ENCODE measurements at regions not wholly inside any gene's neighbourhood (a gene's known extent, or its start where the extent isn't known, plus 50 kb on each side); places are given as distances from the start of the nearest gene placed in this dataset.

DNA sequence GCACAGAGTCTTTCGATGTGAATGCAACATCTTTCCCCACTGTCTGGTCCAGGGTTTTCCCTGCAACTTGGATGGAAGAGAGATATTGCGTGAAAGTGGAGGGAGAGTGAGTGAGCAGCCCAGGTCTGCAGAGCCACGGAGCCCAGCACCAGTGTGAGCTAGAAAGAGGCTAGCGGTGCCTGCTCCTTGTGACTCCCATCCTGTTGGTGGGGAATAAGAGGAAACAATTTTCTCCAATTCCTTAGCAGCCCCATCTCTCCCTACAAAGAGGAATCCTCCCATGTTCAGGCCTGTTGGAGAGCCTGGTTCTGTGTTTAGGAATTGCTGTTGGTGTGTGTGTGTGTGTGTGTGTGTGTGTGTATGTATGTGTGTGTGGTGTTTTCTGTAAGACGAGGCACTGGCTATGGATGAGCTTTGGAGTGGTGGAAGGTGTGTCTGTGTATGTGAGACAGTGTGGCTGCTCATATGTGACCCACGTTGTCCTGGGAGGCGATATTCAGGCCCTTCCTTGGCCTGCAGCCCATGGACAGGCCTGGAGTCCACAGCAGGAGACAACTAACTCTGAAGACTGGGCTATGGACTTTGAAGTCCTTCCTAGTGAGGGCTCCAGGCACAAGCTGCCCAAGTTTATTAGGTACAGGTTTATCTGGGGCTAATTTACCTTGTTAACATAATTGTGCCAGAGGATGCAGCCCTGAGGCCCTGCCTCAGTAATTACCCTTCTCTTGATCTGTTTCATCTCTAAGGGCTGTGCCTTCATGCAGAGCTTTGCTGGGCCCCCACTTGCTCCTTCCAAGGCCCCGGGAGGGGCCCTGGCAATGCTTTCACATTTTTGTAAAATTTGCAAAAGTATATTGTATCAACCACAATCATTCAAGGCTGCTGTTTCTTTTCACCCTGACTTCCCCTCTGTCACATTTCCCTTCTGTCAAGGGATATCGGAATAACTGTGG lies 88.6 kb upstream of the HAAO start:
- Histone ChIP-seq H3K27me3 (ENCODE audit: control insufficient read depth, insufficient read depth, low read length) (no peaks in the 10 kb centered on the region), H3K4me2 (ENCODE audit: low read length) (no peak overlapping the region), H3K9me3 (replicated peaks; ENCODE audit: low read length) (no peaks in the 10 kb centered on the region), H3K36me3 (ENCODE audit: insufficient read depth, low read length) (no peaks in the 10 kb centered on the region), H3K9ac (ENCODE audit: low read depth, low read length) (no peak overlapping the region), H3K4me3 (ENCODE audit: low read length) (no peak overlapping the region), H3K4me1 (ENCODE audit: control insufficient read depth, insufficient read depth, low read length) (peaks cover 26% of the 10 kb centered on the region)

DNA sequence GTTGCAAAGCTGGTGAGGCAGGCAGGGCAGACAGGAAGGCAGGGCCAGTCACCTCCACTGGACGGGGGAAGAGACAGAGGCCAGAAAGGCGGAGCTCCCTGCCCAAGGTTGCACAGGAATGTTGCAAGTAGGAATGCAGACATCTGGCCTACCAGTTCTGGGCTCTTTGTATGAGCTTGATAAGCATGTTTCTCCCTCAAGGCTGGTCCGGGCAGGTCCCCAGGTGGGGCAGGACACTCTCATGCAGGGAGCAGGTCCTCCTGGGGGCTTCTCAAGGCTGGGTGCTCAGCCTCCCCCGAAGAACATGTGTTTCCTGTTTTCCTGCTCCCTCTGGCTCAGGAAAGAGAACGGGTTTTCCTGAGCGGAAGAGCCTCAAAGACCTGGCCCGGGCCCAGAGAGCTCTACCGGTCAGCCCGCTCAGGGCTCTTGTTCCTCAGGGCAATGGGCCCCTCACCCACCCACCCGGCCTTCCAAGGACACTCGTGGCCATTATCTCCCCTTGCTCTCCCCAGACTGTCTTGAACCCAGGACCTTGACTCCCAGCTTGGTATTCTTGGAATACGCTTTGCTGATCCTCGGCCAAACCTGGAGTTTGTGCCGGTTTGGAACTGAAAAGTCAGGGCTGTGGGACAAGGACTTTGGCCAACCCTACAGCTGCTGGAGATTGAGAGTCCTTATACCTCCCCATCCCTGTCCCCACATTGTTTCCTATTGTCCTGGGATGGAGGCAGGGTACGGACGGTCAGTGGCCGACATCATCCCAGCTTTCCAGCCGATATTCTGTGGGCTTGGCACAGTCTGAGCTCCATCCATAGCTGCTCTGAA lies 87.7 kb upstream of the HAAO start:
- Histone ChIP-seq H3K27me3 (ENCODE audit: control insufficient read depth, insufficient read depth, low read length) (no peaks in the 10 kb centered on the region), H3K4me3 (ENCODE audit: low read length) (no peak overlapping the region), H3K4me2 (ENCODE audit: low read length) (no peak overlapping the region), H3K36me3 (ENCODE audit: insufficient read depth, low read length) (no peaks in the 10 kb centered on the region), H3K9ac (ENCODE audit: low read depth, low read length) (no peak overlapping the region), H3K9me3 (replicated peaks; ENCODE audit: low read length) (no peaks in the 10 kb centered on the region), H3K4me1 (ENCODE audit: control insufficient read depth, insufficient read depth, low read length) (peaks cover 26% of the 10 kb centered on the region)

DNA sequence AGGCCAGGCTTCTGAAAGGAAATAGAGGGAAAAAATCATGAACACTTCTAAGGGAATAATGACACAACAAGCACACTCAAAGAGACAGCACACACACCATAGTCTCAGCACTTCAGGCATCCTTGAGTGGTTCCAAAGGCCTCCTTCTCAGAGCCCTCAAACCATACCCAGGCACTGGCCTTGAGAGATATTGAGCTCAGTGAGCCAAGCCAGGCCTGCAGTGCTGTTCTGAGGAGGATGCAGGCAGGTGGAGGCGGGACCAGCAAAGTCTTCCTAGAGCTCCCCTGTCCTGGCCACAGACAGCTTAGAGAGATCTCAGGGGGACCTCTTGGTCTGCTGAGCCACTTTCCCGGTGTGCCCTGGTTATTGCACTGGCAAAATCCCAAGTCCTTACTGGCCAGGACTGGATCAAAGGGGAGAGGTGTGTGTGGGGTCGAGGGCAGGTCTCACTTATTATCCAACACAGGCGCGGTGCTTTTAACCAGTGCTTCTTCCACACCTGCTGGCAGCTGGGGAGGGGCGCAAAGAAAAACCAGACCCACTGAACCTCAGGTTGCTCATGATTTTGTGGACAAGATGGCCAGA lies 86.8 kb upstream of the HAAO start:
- Histone ChIP-seq H3K9ac (ENCODE audit: low read depth, low read length) (no peak overlapping the region), H3K4me1 (ENCODE audit: control insufficient read depth, insufficient read depth, low read length) (peaks cover 26% of the 10 kb centered on the region), H3K27me3 (ENCODE audit: control insufficient read depth, insufficient read depth, low read length) (no peaks in the 10 kb centered on the region), H3K9me3 (replicated peaks; ENCODE audit: low read length) (no peaks in the 10 kb centered on the region), H3K36me3 (ENCODE audit: insufficient read depth, low read length) (no peaks in the 10 kb centered on the region), H3K4me2 (ENCODE audit: low read length) (no peak overlapping the region), H3K4me3 (ENCODE audit: low read length) (no peak overlapping the region)

DNA sequence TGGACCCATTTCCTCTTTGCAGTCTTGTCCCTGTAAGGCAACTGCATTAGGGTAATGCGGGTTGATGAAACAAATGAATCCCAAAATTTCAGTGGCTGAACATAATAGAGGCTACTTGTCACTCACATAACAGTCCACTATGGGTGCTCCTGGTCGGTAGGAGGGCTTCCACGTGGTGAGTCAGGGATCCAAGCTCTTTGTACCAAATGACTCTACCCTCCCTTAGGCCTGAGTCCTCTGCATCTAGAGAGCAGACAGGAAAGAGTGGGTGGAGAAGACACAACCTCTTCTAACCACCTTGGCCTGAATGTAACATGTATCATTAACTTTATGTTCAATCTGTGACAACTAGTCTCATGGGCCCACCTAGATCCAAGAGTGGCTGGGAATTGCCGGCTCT lies 86.2 kb upstream of the HAAO start:
- H3K4me1 ChIP-seq (ENCODE audit: control insufficient read depth, insufficient read depth, low read length), result peaks cover 26% of the 10 kb centered on the region
- H3K4me3 ChIP-seq (ENCODE audit: low read length), result no peak overlapping the region
- H3K4me2 ChIP-seq (ENCODE audit: low read length), result no peak overlapping the region
- no peak overlapping the region for H3K9ac ChIP-seq (ENCODE audit: low read depth, low read length)
- no peaks in the 10 kb centered on the region for H3K27me3 ChIP-seq (ENCODE audit: control insufficient read depth, insufficient read depth, low read length)
- no peaks in the 10 kb centered on the region for H3K36me3 ChIP-seq (ENCODE audit: insufficient read depth, low read length)
- H3K9me3 ChIP-seq (replicated peaks; ENCODE audit: low read length), result no peaks in the 10 kb centered on the region

DNA sequence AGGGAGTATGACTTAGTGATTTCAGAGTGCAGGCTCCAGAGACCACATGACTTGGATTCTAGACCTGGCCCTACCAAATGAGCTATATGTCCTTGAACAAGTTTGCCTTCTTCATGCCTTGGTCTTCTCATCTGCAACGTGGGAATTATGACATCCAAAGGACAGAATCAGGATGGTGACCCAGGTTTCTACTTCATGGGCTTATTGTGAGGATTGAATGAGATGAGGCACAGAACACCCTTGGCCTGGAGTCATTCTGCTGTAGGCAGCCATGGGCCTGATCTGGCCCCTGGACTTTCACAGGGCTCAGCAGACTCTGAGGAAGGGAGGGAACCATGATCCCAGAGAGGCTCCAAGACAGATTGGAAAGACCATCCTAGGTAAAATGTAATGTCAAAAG lies 85.6 kb upstream of the HAAO start:
- no peak overlapping the region for H3K4me3 ChIP-seq (ENCODE audit: low read length)
- no peaks in the 10 kb centered on the region for H3K36me3 ChIP-seq (ENCODE audit: insufficient read depth, low read length)
- H3K9ac ChIP-seq (ENCODE audit: low read depth, low read length), result no peak overlapping the region
- no peaks in the 10 kb centered on the region for H3K27me3 ChIP-seq (ENCODE audit: control insufficient read depth, insufficient read depth, low read length)
- H3K4me2 ChIP-seq (ENCODE audit: low read length), result no peak overlapping the region
- H3K9me3 ChIP-seq (replicated peaks; ENCODE audit: low read length), result no peaks in the 10 kb centered on the region
- H3K4me1 ChIP-seq (ENCODE audit: control insufficient read depth, insufficient read depth, low read length), result peaks cover 26% of the 10 kb centered on the region

DNA sequence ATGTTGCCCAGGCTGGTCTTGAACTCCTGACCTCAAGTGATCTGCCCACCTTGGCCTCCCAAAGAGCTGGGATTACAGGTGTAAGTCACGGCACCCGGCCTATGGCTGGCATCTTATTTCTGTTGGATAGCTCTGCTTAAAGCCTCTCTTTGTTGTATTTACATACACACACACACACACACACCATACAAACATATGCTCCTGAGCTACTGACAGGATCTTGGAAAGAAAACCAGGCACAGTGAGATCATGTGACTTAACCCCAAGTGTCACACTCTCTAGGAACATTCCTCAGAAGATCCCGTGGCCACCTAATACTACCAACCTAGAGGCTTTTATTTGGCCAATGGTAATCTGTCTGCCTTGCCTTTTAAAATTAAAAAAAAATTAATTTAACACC lies 85.1 kb upstream of the HAAO start:
- no peaks in the 10 kb centered on the region for H3K27me3 ChIP-seq (ENCODE audit: control insufficient read depth, insufficient read depth, low read length)
- no peaks in the 10 kb centered on the region for H3K9me3 ChIP-seq (replicated peaks; ENCODE audit: low read length)
- no peaks in the 10 kb centered on the region for H3K36me3 ChIP-seq (ENCODE audit: insufficient read depth, low read length)
- peaks cover 26% of the 10 kb centered on the region for H3K4me1 ChIP-seq (ENCODE audit: control insufficient read depth, insufficient read depth, low read length)
- no peak overlapping the region for H3K9ac ChIP-seq (ENCODE audit: low read depth, low read length)
- H3K4me2 ChIP-seq (ENCODE audit: low read length), result no peak overlapping the region
- no peak overlapping the region for H3K4me3 ChIP-seq (ENCODE audit: low read length)

DNA sequence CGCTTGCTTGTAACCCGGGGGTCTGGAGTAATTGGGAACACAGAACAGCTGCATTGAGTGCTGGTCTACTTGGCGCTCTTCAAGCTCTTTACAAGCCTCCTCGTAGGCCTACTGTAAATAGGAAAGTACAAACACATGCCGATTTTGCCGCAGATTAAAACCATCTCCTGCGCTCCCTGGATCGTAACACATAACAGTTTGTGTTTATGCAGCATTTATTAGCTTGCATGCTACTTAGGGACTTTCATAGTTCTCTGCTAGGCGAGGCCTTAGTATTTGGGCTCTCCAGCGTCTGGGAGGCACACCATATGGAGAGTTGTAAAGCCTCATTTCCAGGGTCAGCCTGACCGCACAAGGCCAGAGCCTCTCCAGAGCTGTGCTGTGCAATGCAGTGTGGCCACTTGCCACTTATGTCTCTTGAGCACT lies 84.0 kb upstream of the HAAO start:
- Histone ChIP-seq H3K27me3 (ENCODE audit: control insufficient read depth, insufficient read depth, low read length) (no peaks in the 10 kb centered on the region), H3K9me3 (replicated peaks; ENCODE audit: low read length) (no peaks in the 10 kb centered on the region), H3K4me1 (ENCODE audit: control insufficient read depth, insufficient read depth, low read length) (peaks cover 19% of the 10 kb centered on the region), H3K4me2 (ENCODE audit: low read length) (no peak overlapping the region), H3K4me3 (ENCODE audit: low read length) (no peak overlapping the region), H3K36me3 (ENCODE audit: insufficient read depth, low read length) (no peaks in the 10 kb centered on the region), H3K9ac (ENCODE audit: low read depth, low read length) (no peak overlapping the region)

DNA sequence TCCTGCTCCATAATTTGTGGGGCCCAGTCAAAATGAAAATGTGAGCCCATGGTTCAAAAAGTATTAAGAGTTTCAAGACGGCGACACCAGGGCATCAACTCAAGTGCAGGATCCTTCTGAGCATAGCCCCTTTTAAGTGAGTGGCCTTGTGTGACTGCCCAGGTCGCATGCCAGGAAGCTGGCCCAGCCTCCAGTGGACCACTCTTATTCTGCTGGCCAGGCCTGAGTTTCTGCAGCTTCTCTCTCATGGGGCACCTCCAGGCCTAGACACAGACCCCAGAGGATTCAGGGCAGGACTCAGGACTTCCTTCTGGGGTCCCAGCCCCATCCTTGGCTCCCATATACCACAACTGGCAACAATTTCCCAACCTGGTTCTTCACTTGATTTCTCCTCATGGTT lies 83.5 kb upstream of the HAAO start:
- no peak overlapping the region for H3K9ac ChIP-seq (ENCODE audit: low read depth, low read length)
- no peak overlapping the region for H3K4me2 ChIP-seq (ENCODE audit: low read length)
- H3K4me1 ChIP-seq (ENCODE audit: control insufficient read depth, insufficient read depth, low read length), result peaks cover 15% of the 10 kb centered on the region

DNA sequence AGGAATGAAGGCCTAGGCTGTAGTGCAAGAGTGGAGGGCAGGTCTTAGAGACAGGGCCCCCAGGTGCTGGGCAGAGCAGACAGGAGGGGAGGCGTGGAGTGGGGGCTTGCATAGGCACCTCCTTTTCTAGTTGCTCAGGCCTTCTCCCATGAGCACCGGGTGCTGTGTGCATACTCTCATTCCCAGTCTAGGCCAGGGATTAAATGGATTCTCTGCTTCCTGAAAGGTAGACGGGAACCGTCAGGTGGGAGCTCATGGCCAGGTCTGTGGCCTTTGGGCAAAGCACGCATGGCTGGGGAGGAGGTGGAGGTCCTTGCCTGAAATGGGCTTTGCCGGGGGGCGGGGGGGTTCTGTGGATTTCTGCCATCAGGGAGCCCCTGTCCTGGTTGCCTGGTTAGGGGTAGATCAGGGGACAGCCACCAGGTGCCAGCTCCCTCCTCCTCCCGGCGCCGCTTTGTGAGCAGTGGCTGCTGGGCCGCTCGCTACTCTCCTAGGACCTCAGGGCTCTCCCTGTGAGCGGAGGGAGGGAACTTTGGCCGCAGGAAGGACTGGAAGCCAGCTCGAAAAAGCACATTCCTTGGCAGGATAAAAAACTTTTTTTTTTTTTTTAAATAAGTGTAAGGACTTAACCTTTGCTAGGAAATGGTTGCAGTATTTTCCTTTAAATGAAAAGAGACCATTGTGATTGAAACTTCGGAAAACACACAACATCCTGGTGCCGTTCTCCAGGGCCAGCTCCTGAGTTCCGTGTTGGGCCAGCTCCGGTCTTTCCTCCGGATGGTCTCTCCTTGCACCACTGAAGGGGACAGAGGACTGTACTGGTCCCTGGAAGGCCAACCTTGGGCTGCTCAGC lies 82.8 kb upstream of the HAAO start:
- Histone ChIP-seq H3K27me3 (ENCODE audit: control insufficient read depth, insufficient read depth, low read length) (no peaks in the 10 kb centered on the region), H3K36me3 (ENCODE audit: insufficient read depth, low read length) (no peaks in the 10 kb centered on the region), H3K9me3 (replicated peaks; ENCODE audit: low read length) (no peaks in the 10 kb centered on the region), H3K4me3 (ENCODE audit: low read length) (no peak overlapping the region), H3K4me2 (ENCODE audit: low read length) (no peak overlapping the region), H3K4me1 (ENCODE audit: control insufficient read depth, insufficient read depth, low read length) (peaks cover 15% of the 10 kb centered on the region), H3K9ac (ENCODE audit: low read depth, low read length) (no peak overlapping the region)

More for the DNA sequence above, 83.5 kb upstream of the HAAO start:
- Histone ChIP-seq H3K4me3 (ENCODE audit: low read length) (no peak overlapping the region), H3K9me3 (replicated peaks; ENCODE audit: low read length) (no peaks in the 10 kb centered on the region), H3K27me3 (ENCODE audit: control insufficient read depth, insufficient read depth, low read length) (no peaks in the 10 kb centered on the region), H3K36me3 (ENCODE audit: insufficient read depth, low read length) (no peaks in the 10 kb centered on the region)

DNA sequence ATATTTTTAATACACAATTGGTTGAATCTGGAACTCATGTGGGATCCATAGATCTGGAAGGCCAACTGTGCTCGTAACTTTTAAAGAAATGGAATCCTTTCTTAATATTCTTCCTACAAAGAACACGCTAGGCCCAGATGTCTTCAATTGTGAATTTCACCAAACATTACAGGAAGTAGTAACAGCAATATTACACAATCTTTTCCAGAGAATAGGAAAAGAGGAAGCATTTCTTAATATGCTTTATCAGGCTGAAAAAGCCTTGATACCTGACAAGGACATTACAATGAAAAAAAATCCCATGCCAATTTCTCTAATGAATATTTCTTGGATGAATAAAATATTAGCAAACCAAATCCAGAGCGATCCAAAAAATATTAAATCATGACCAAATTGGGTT lies 80.3 kb upstream of the HAAO start:
- Histone ChIP-seq H3K27me3 (ENCODE audit: control insufficient read depth, insufficient read depth, low read length) (no peaks in the 10 kb centered on the region), H3K4me2 (ENCODE audit: low read length) (no peak overlapping the region), H3K4me1 (ENCODE audit: control insufficient read depth, insufficient read depth, low read length) (no peaks in the 10 kb centered on the region), H3K9me3 (replicated peaks; ENCODE audit: low read length) (peaks cover 5% of the 10 kb centered on the region), H3K9ac (ENCODE audit: low read depth, low read length) (no peak overlapping the region), H3K4me3 (ENCODE audit: low read length) (no peak overlapping the region), H3K36me3 (ENCODE audit: insufficient read depth, low read length) (no peaks in the 10 kb centered on the region)

DNA sequence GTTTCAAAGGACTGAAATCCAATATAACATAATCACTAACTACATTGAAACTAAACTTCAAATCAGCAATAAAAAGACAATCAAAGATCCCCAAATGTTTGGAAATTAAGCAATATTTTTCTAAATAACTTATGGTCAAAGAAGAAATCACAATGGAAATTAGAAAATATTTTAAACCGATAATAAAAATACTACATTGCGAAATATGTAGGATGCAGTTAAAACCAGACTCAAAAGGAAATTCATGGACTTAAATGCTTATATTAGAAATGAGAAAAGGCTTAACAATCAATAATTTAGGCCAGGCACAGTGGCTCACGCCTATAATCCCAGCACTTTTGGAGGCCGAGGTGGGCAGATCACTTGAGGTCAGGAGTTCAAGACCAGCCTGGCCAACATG lies 79.0 kb upstream of the HAAO start:
- peaks cover 5% of the 10 kb centered on the region for H3K9me3 ChIP-seq (replicated peaks; ENCODE audit: low read length)
- no peaks in the 10 kb centered on the region for H3K4me1 ChIP-seq (ENCODE audit: control insufficient read depth, insufficient read depth, low read length)
- no peak overlapping the region for H3K4me2 ChIP-seq (ENCODE audit: low read length)
- H3K4me3 ChIP-seq (ENCODE audit: low read length), result no peak overlapping the region
- no peaks in the 10 kb centered on the region for H3K27me3 ChIP-seq (ENCODE audit: control insufficient read depth, insufficient read depth, low read length)
- no peaks in the 10 kb centered on the region for H3K36me3 ChIP-seq (ENCODE audit: insufficient read depth, low read length)
- no peak overlapping the region for H3K9ac ChIP-seq (ENCODE audit: low read depth, low read length)
